Adipocyte (in vitro differentiated cells): ENCODE measurements at regions not wholly inside any gene's neighbourhood (a gene's known extent, or its start where the extent isn't known, plus 50 kb on each side); places are given as distances from the start of the nearest gene placed in this dataset.

ENCODE experiments used
- DNase-seq: peaks from one replicate; pipeline ENCODE4 v3.0.0-alpha.2; 2015; ENCODE audit warnings: low read depth
- H3K27me3 ChIP-seq: replicated peaks from 2 replicates; pipeline ENCODE4 v1.7.0; 2013; ENCODE audit warnings: mild to moderate bottlenecking, low read length, moderate library complexity; ENCODE audit not compliant: control insufficient read depth, insufficient read depth
- H3K36me3 ChIP-seq: 2 replicates; pipeline ENCODE4 v1.7.0; 2013; ENCODE audit warnings: low read length, mild to moderate bottlenecking, moderate library complexity; ENCODE audit not compliant: control insufficient read depth, insufficient read depth, severe bottlenecking
- H3K4me1 ChIP-seq: 2 replicates; pipeline ENCODE4 v1.7.0; 2013; ENCODE audit warnings: mild to moderate bottlenecking, low read length, moderate library complexity; ENCODE audit not compliant: control insufficient read depth, insufficient read depth
- H3K4me3 ChIP-seq: 2 replicates; pipeline ENCODE4 v1.7.0; 2013; ENCODE audit warnings: mild to moderate bottlenecking, low read length, moderate library complexity
- H3K9ac ChIP-seq: 2 replicates; pipeline ENCODE4 v1.7.0; 2013; ENCODE audit warnings: mild to moderate bottlenecking, low read length, moderate library complexity
- H3K9me3 ChIP-seq: 2 replicates; pipeline ENCODE4 v1.7.0; 2013; ENCODE audit warnings: mild to moderate bottlenecking, low read length, moderate library complexity; ENCODE audit not compliant: control insufficient read depth

GRCh38 chr12:32048791-32049190, 57.9 kb upstream of the BICD1 start:
- no peak for DNase-seq
- Histone ChIP-seq H3K9me3 (peaks cover 11% of the 10 kb centered on the region), H3K36me3 (no peaks in the 10 kb centered on the region), H3K27me3 (no peaks in the 10 kb centered on the region), H3K4me1 (peaks cover 4% of the 10 kb centered on the region), H3K4me3 (no peak overlapping the region), H3K9ac (no peak overlapping the region)

DNA sequence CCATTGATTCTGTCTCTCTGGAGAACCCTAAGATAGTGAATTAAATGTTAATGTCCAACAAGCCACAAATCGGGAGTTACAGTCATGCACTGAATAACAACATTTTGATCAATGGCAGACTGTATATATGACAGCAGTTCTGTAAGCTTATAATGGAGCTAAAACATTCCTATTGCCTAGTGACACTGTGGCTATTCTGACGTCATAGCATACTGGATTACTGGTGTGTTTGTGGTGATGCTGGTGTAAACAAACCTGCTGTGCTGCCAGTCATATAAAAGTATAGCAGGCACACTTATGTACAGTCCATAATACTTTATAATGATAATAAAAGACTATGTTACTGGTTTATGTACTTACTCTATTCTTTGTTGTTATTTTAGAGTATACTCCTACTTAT, 56.7 kb upstream of the BICD1 start:
- no peak overlapping the region for H3K4me3 ChIP-seq
- no peaks in the 10 kb centered on the region for H3K9me3 ChIP-seq
- no peak for DNase-seq
- no peaks in the 10 kb centered on the region for H3K27me3 ChIP-seq
- peaks cover 4% of the 10 kb centered on the region for H3K4me1 ChIP-seq
- H3K36me3 ChIP-seq = no peaks in the 10 kb centered on the region
- H3K9ac ChIP-seq = no peak overlapping the region

DNA sequence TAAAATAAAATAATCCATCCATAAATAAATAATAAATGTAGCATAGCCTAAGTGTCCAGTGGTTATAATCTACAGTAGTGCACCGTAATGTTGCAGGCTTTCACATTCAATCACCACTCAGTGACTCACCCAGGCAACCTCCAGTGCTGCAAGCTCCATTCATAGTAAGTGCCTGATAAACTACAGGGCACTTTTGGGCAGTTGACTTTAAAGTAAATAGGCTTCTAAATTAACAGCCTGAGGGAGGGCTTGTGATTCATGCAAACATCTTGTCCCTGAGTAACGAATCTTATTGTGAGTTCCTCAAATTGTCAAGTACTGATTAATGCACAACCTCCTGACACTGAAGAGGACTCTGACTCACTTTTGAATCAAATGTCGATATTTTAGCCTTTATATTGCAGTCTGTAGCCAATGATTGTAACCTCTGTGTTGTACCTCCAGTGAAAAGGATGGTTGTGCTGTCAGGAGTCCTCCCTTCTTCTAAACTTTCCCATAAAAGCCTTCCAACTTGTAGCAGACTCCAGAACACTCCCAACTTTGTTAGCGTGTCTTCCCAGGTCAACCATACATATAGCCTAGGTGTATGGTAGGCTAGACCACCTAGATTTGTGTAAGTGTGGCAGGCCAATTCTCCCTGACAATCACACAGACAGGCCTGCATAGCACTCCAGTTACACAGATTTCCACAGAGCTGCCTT, 55.0 kb upstream of the BICD1 start:
- Histone ChIP-seq H3K4me3 (no peak overlapping the region), H3K27me3 (no peaks in the 10 kb centered on the region), H3K9ac (no peak overlapping the region), H3K9me3 (no peaks in the 10 kb centered on the region), H3K4me1 (peaks cover 4% of the 10 kb centered on the region), H3K36me3 (no peaks in the 10 kb centered on the region)
- DNase-seq = peak; percentile 79

- Histone ChIP-seq H3K4me1 (peaks cover 4% of the 10 kb centered on the region), H3K9ac (no peak overlapping the region), H3K4me3 (no peak overlapping the region), H3K9me3 (no peaks in the 10 kb centered on the region), H3K27me3 (no peaks in the 10 kb centered on the region), H3K36me3 (no peaks in the 10 kb centered on the region)
- DNase-seq = no peak
Measured at GRCh38 chr12:32052212-32052713, 54.4 kb upstream of the BICD1 start.

DNA sequence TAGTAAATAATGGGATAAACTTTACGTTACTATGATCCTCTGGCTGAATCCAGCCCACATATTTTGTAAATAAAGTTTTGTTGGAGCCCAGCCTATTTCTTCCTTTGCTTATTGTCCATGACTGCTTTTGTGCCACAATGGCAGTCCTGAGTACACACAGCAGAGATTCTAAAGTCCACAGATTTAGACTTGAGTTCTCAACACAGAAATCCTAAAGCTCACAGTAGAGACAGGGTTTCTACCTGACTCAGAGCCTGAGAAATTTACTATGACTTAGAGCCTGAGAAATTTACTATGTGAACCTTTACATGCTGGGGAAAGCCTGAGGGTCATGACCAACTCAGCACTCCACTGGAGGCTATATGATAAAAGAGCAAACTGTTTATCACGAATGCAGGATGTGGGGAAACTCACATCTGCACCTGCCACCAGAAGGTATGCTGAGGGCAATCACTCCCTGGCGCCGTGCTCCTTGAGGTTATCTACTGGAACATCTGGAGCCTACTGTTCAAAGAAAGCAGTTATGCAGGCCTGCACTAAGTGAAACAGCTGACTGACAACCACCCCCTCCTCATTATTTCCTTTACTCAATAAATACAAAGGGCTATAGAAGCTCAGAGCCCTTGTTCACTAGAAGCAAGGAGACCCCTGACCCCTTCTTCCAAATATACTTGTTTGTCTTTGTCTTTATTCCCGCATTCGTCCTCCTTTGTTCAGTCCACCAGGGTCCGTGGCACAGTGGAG, 52.6 kb upstream of the BICD1 start:
- Histone ChIP-seq H3K36me3 (no peaks in the 10 kb centered on the region), H3K27me3 (no peaks in the 10 kb centered on the region), H3K9ac (no peak overlapping the region), H3K9me3 (no peaks in the 10 kb centered on the region), H3K4me1 (peaks cover 4% of the 10 kb centered on the region), H3K4me3 (no peak overlapping the region)
- DNase-seq = no peak
